ENCODE measurements at regions not wholly inside any gene's neighbourhood (a gene's known extent, or its start where the extent isn't known, plus 50 kb on each side); places are given as distances from the start of the nearest gene placed in this dataset.

DNA sequence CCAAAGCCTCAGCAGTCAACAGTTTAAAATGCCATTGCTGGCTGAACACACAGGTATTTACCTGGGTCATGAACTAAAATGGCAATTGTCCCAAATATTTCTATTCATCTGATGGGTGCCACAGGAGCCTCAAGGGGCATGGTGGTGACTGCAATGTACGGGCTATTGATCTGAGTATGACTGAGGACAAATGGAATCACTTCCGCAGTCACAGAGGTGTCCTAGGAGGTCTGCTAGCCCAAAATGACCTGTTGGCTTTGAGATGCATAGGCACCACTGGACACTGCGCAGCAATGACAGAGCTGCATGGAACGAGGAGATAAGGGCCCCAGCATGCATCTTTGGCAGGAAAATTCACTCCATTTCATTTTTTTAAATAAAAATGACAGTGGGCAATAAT lies 474.1 kb upstream of the SOX5 start:
- TF ChIP-seq GATA2 (IDR thresholded peaks at IDR 0.05; ENCODE audit: low read depth, low read length), result no peak
- TF ChIP-seq GATA3 (IDR thresholded peaks at IDR 0.05; ENCODE audit: low read depth, low read length), result no peak

All from SH-SY5Y (cell line).